Hepatocyte (in vitro differentiated cells): ENCODE measurements at regions not wholly inside any gene's neighbourhood (a gene's known extent, or its start where the extent isn't known, plus 50 kb on each side); places are given as distances from the start of the nearest gene placed in this dataset.
A peak's percentile ranks its signal among the peaks of the same experiment; 100 is the strongest.

Experiments used
- DNase-seq: peaks from one replicate; pipeline ENCODE4 v3.0.0-alpha.2; 2016; ENCODE audit warnings: low spot score
- H2AFZ ChIP-seq: fragments of 200-600 bp; sonication (generic); 2 replicates; pipeline ENCODE4 v1.6.0; 2016; ENCODE audit warnings: antibody characterized with exemption, mild to moderate bottlenecking
- H3K27ac ChIP-seq: fragments of 200-600 bp; sonication (generic); 2 replicates; pipeline ENCODE4 v1.5.1; 2016; ENCODE audit warnings: mild to moderate bottlenecking
- H3K27me3 ChIP-seq: fragments of 200-600 bp; sonication (generic); 2 replicates; pipeline ENCODE4 v1.6.1; 2016
- H3K36me3 ChIP-seq: fragments of 200-600 bp; sonication (generic); replicated peaks from 2 replicates; pipeline ENCODE4 v1.5.1; 2016; ENCODE audit warnings: low read depth; ENCODE audit not compliant: insufficient read depth
- H3K4me1 ChIP-seq: fragments of 200-600 bp; sonication (generic); 2 replicates; pipeline ENCODE4 v1.5.1; 2016; ENCODE audit warnings: mild to moderate bottlenecking, moderate library complexity; ENCODE audit not compliant: insufficient read depth
- H3K4me2 ChIP-seq: fragments of 200-600 bp; sonication (generic); 2 replicates; pipeline ENCODE4 v1.6.0; 2016
- H3K4me3 ChIP-seq: fragments of 200-600 bp; sonication (generic); 2 replicates; pipeline ENCODE4 v1.5.1; 2016; ENCODE audit warnings: mild to moderate bottlenecking
- H3K79me2 ChIP-seq: fragments of 200-600 bp; sonication (generic); 2 replicates; pipeline ENCODE4 v1.6.0; 2017; ENCODE audit warnings: mild to moderate bottlenecking
- H3K9me2 ChIP-seq: fragments of 200-600 bp; sonication (generic); replicated peaks from 2 replicates; pipeline ENCODE4 v1.6.0; 2017; ENCODE audit warnings: mild to moderate bottlenecking; ENCODE audit not compliant: insufficient read depth
- H3K9me3 ChIP-seq: fragments of 200-600 bp; sonication (generic); 2 replicates; pipeline ENCODE4 v1.5.1; 2016; ENCODE audit warnings: low read depth, mild to moderate bottlenecking
- H4K20me1 ChIP-seq: fragments of 200-600 bp; sonication (generic); 2 replicates; pipeline ENCODE4 v1.6.0; 2016; ENCODE audit warnings: mild to moderate bottlenecking; ENCODE audit not compliant: insufficient read depth, poor library complexity, severe bottlenecking
- CTCF ChIP-seq: fragments of 200-600 bp; sonication (generic); IDR thresholded peaks from 2 replicates; pipeline ENCODE4 v1.5.1; 2016; ENCODE audit warnings: antibody characterized with exemption, mild to moderate bottlenecking; ENCODE audit not compliant: poor library complexity
- EZH2 ChIP-seq: fragments of 200-600 bp; sonication (generic); IDR thresholded peaks from 2 replicates; pipeline ENCODE4 v1.6.1; 2016; ENCODE audit warnings: antibody characterized with exemption, mild to moderate bottlenecking, borderline replicate concordance
- EZH2phosphoT487 ChIP-seq: fragments of 200-600 bp; sonication (generic); IDR thresholded peaks from one replicate; pipeline ENCODE4 v1.6.1; 2018; ENCODE audit warnings: antibody characterized with exemption, mild to moderate bottlenecking, low read depth, moderate library complexity; ENCODE audit not compliant: unreplicated experiment, severe bottlenecking
- WGBS: methylation state at CpG from one replicate; pipeline ENCODE4 v1.1.6; 2016; ENCODE audit warnings: low lambda C conversion rate; ENCODE audit errors: missing lambda C conversion rate; 5-methylcytosine and 5-hydroxymethylcytosine counted together

GRCh38 chr5:123882319-123882964 lies 370.5 kb downstream of the CSNK1G3 start:
- no peaks in the 10 kb centered on the region for H3K9me2 ChIP-seq
- H3K79me2 ChIP-seq, result no peaks in the 10 kb centered on the region
- H3K36me3 ChIP-seq, result no peaks in the 10 kb centered on the region
- no peak for TF ChIP-seq EZH2phosphoT487
- H3K4me1 ChIP-seq, result peaks cover 6% of the 10 kb centered on the region
- no peaks in the 10 kb centered on the region for H3K9me3 ChIP-seq
- peak overlapping the region; percentile 43 for H3K4me2 ChIP-seq
- DNase-seq, result no peak
- H3K27ac ChIP-seq, result no peak overlapping the region
- WGBS, result 58% methylated on average over 5 of the region's 5 CpGs
- no peak overlapping the region for H3K4me3 ChIP-seq
- no peaks in the 10 kb centered on the region for H3K27me3 ChIP-seq
- H4K20me1 ChIP-seq, result no peaks in the 10 kb centered on the region
- H2AFZ ChIP-seq, result no peak overlapping the region

- Histone ChIP-seq H3K79me2 (no peaks in the 10 kb centered on the region), H3K27me3 (no peaks in the 10 kb centered on the region), H3K4me3 (no peak overlapping the region), H3K9me3 (no peaks in the 10 kb centered on the region), H3K4me2 (peak overlapping the region; percentile 43), H3K9me2 (no peaks in the 10 kb centered on the region), H4K20me1 (no peaks in the 10 kb centered on the region), H2AFZ (no peak overlapping the region), H3K27ac (no peak overlapping the region), H3K36me3 (no peaks in the 10 kb centered on the region), H3K4me1 (peaks cover 6% of the 10 kb centered on the region)
- DNase-seq, result no peak
- no peak for TF ChIP-seq CTCF
- no peak for TF ChIP-seq EZH2
- TF ChIP-seq EZH2phosphoT487, result no peak
- 34% methylated on average over 6 of the region's 6 CpGs for WGBS
Observed at GRCh38 chr5:123881759-123882244, 369.8 kb downstream of the CSNK1G3 start.

DNA sequence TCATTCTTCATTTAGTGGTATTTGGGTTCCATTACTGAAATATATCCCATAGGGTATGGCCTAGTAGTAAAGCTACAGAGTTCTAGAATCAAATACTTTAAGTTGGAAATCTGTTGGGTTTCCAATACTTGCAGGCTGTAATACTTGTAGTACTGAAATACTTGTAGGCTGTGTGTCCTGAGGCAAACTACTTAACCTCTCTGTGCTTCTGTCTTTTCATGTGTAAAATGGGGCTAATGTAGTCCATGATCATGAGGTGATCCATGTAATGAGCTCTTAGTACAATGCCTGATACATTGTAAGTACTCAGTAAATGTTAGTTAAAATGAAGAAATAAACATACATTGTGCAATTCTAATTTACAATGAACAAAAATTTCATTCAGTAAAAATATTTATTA lies 368.9 kb downstream of the CSNK1G3 start:
- H4K20me1 ChIP-seq, result no peaks in the 10 kb centered on the region
- DNase-seq, result no peak

More for the DNA sequence above, 368.9 kb downstream of the CSNK1G3 start:
- Histone ChIP-seq H3K27ac (no peak overlapping the region), H3K27me3 (no peaks in the 10 kb centered on the region), H3K4me2 (no peak overlapping the region), H3K36me3 (no peaks in the 10 kb centered on the region), H3K9me3 (no peaks in the 10 kb centered on the region), H3K4me1 (peaks cover 13% of the 10 kb centered on the region), H3K79me2 (no peaks in the 10 kb centered on the region), H2AFZ (no peak overlapping the region), H3K9me2 (no peaks in the 10 kb centered on the region), H3K4me3 (no peak overlapping the region)
- no peak for TF ChIP-seq EZH2phosphoT487
- no peak for TF ChIP-seq EZH2
- TF ChIP-seq CTCF, result no peak
